ENCODE measurements at regions not wholly inside any gene's neighbourhood (a gene's known extent, or its start where the extent isn't known, plus 50 kb on each side); places are given as distances from the start of the nearest gene placed in this dataset.

DNA sequence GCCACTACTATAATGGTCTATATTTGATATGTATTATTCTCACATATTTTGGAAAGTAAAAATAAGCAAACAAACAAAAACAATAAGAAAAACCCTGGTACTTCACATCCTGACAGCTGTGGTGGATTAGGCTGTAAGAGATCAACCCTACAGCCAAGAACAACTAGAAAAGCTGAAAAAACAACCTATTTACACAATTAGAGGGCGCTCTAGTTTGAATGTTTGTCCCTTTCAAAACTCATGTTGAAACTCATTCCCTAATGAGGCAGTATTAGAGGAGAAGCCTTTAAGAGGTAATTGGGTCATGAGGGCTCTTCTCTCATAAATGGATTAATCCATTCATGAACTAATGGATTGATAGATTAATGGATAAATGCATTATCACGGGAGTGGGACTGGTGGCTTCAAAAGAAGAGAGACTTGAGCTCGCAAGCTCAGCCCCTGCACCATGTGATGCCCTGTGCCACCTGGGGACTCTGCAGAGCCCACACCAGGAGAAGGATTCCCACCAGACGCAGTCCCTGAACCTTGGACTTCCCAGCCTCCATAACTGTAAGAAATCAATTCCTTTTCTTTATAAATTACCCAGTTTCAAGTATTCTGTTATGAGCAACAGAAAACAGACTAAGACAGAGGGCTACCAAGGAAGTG, 733.9 kb upstream of the ARGLU1 start:
- Histone ChIP-seq H3K27me3 (no peaks in the 10 kb centered on the region), H3K4me3 (replicated peaks in 1 of 3) (no peak overlapping the region), H3K27ac (no peak overlapping the region), H3K36me3 (no peaks in the 10 kb centered on the region), H3K4me1 (no peaks in the 10 kb centered on the region), H3K9me3 (no peaks in the 10 kb centered on the region)
- no peak for DNase-seq
- TF ChIP-seq CTCF (IDR thresholded peaks at IDR 0.05) (no peak), POLR2A (IDR thresholded peaks at IDR 0.05) (no peak)
- intact Hi-C loops (cut with DNase I) = no loop called here
- 71 to 72% methylated on average over 4 of the region's 4 CpGs for WGBS, 2 donors

DNA sequence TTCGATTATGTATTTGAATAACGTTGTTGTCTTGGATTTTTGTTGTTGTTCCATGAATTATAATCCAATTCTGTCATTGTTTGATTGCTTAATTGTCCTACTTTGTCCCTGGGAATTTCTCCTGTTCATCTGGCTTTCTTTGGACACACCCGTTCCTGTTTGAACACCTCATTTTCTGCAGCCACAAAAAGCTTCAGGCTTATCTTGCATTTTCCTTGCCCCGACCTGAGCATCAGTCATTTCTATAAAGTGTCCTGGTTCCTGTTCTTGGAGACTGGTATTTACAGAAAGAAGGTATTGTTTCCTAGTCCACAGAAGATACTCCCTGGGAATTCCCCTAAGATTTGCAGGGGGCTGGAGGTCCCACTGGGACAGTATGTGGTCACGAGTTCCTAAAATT, 731.8 kb upstream of the ARGLU1 start:
- Histone ChIP-seq H3K4me1 (no peaks in the 10 kb centered on the region), H3K27me3 (no peaks in the 10 kb centered on the region), H3K9me3 (no peaks in the 10 kb centered on the region), H3K36me3 (no peaks in the 10 kb centered on the region), H3K27ac (no peak overlapping the region), H3K4me3 (replicated peaks in 1 of 3) (no peak overlapping the region)
- WGBS, 2 donors = 75% methylated on average over 5 of the region's 5 CpGs
- no peak for DNase-seq
- no peak for TF ChIP-seq CTCF (IDR thresholded peaks at IDR 0.05)
- no peak for TF ChIP-seq POLR2A (IDR thresholded peaks at IDR 0.05)
- intact Hi-C loops (cut with DNase I) = no loop called here

DNA sequence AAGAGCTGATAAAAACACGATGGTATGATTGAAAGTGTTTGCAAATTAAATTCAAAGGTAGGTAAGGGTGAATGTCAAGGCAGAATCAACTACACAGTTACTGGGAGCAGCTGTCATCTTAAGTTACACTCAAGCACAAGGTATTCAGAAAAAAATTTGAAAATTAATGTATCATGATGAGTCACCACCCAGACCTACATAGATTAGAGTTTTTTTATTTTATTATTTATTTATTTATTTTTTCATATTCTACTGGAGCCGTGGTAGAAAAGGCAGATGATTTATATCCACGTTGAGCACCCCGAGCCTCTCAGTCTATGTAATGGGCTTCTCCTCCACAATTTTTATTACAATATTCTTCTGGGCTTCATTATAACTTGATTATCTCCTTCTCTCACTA, 728.9 kb upstream of the ARGLU1 start:
- no peaks in the 10 kb centered on the region for H3K36me3 ChIP-seq
- whole genome bisulfite sequencing, 2 donors = 84 to 85% methylated on average over 4 of the region's 4 CpGs
- intact Hi-C loops (cut with DNase I) = no loop called here
- H3K9me3 ChIP-seq = no peaks in the 10 kb centered on the region
- DNase-seq = no peak
- TF ChIP-seq CTCF (IDR thresholded peaks at IDR 0.05) = no peak
- no peak for TF ChIP-seq POLR2A (IDR thresholded peaks at IDR 0.05)
- no peak overlapping the region for H3K27ac ChIP-seq
- no peaks in the 10 kb centered on the region for H3K4me1 ChIP-seq
- no peak overlapping the region for H3K4me3 ChIP-seq (replicated peaks in 1 of 3)
- no peaks in the 10 kb centered on the region for H3K27me3 ChIP-seq

DNA sequence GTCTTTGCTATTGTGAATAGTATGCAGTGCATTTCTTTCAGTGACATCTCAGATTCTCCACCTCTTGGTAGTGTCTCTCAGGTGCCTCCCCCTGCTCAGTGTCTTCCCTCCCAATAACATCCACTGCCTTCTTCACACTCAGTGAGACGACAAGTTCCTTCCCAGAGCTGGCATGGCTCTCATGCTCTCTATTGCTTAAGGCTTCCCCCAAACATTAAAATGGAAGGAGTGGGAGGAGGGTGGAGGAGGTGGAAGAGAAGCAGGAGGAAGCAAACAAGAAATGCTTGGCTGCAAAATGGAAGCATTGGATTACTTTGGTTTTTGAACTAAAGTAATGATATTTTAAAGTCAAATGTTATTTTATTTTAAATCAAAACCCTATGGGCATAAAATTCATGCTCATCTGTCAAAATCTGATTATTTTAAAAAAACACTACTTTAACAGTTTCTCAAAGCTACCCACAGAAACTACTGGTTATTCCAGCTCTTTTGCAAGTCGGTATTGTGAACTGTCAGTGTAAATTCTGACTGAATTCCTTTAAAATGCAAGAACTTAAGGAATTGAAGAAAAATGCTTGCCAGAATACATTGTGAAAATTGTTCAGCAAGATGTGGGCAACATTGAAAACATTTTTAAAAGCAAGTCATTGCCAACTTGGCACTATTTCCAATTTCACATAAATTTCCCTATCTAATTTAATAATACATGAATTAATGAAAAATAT, 727.6 kb upstream of the ARGLU1 start:
- TF ChIP-seq CTCF (IDR thresholded peaks at IDR 0.05) (no peak), POLR2A (IDR thresholded peaks at IDR 0.05) (no peak)

DNA sequence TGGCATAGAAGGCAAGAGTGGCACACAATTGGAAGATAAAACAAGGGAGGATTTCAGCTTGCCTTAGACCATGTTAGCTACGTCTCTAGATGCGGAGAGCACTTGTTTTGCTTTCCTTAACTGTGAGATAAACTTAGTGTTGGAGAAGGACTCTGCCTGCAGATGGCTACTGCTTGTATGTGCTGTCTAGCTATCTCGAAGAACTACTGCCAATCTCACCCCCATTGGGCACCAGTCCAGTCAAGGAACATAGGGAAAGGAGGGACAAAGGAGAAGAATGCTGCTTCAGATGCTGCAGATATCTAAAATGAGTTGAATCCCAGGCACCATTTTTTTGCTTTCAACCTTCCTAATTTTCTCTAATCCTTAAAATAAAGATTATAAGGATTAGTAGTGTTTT, 726.0 kb upstream of the ARGLU1 start:
- WGBS, 2 donors = 84 to 91% methylated on average over 3 of the region's 3 CpGs
- Histone ChIP-seq H3K27me3 (no peaks in the 10 kb centered on the region), H3K27ac (no peak overlapping the region), H3K36me3 (no peaks in the 10 kb centered on the region), H3K4me3 (replicated peaks in 1 of 3) (no peak overlapping the region), H3K9me3 (no peaks in the 10 kb centered on the region), H3K4me1 (no peaks in the 10 kb centered on the region)
- no peak for DNase-seq
- TF ChIP-seq CTCF (IDR thresholded peaks at IDR 0.05) (no peak), POLR2A (IDR thresholded peaks at IDR 0.05) (no peak)
- intact Hi-C loops (cut with DNase I) = no loop called here

More for the DNA sequence above, 727.6 kb upstream of the ARGLU1 start:
- Histone ChIP-seq H3K4me3 (replicated peaks in 1 of 3) (no peak overlapping the region), H3K4me1 (no peaks in the 10 kb centered on the region), H3K27me3 (no peaks in the 10 kb centered on the region), H3K27ac (no peak overlapping the region), H3K36me3 (no peaks in the 10 kb centered on the region), H3K9me3 (no peaks in the 10 kb centered on the region)
- intact Hi-C loops (cut with DNase I) = no loop called here
- DNase-seq = no peak
- 75 to 77% methylated on average over 2 of the region's 2 CpGs for WGBS, 2 donors

Data from thyroid gland (tissue), 4 donors.